ENCODE measurements at regions not wholly inside any gene's neighbourhood (a gene's known extent, or its start where the extent isn't known, plus 50 kb on each side); places are given as distances from the start of the nearest gene placed in this dataset.

GRCh38 chr22:49276567-49276966, 551.1 kb downstream of the BRD1 start:
- H3K27ac ChIP-seq (ENCODE audit: low read length), result no peak overlapping the region
- H3K4me1 ChIP-seq (ENCODE audit: low read length), result no peaks in the 10 kb centered on the region
- no peaks in the 10 kb centered on the region for H3F3A ChIP-seq (ENCODE audit: insufficient read depth, low read length)
- H4K20me1 ChIP-seq (ENCODE audit: insufficient read depth, low read length), result no peaks in the 10 kb centered on the region
- no peak overlapping the region for H3K4me2 ChIP-seq (ENCODE audit: low read depth, low read length)
- no peak for TF ChIP-seq CTCF (IDR thresholded peaks at IDR 0.05; ENCODE audit: low read length)
- TF ChIP-seq EZH2phosphoT487 (IDR thresholded peaks at IDR 0.05; ENCODE audit: low read length), result no peak
- TF ChIP-seq EZH2 (optimal IDR thresholded peaks at IDR 0.05; ENCODE audit: low read depth, low read length), result no peak
- H3K4me3 ChIP-seq (ENCODE audit: low read length), result no peak overlapping the region
- H3K79me2 ChIP-seq (ENCODE audit: low read length), result no peaks in the 10 kb centered on the region
- H3K27me3 ChIP-seq (replicated peaks; ENCODE audit: insufficient read depth, low read length), result peaks cover 90% of the 10 kb centered on the region
- H3K9me3 ChIP-seq (replicated peaks; ENCODE audit: insufficient read depth, low read length), result no peaks in the 10 kb centered on the region
- no peak overlapping the region for H2AFZ ChIP-seq (ENCODE audit: low read length)
- H3K9ac ChIP-seq (ENCODE audit: low read length), result no peak overlapping the region
- H3K36me3 ChIP-seq (replicated peaks; ENCODE audit: insufficient read depth, low read length), result no peaks in the 10 kb centered on the region
- DNase-seq, result no peak
- H3K9me2 ChIP-seq (replicated peaks; ENCODE audit: insufficient read depth, low read length), result no peaks in the 10 kb centered on the region

GRCh38 chr22:49274754-49275380, 552.8 kb downstream of the BRD1 start:
- no peaks in the 10 kb centered on the region for H4K20me1 ChIP-seq (ENCODE audit: insufficient read depth, low read length)
- H3K79me2 ChIP-seq (ENCODE audit: low read length), result no peaks in the 10 kb centered on the region
- DNase-seq, result no peak
- peaks cover 73% of the 10 kb centered on the region for H3K27me3 ChIP-seq (replicated peaks; ENCODE audit: insufficient read depth, low read length)
- TF ChIP-seq EZH2 (optimal IDR thresholded peaks at IDR 0.05; ENCODE audit: low read depth, low read length) (no peak), EZH2phosphoT487 (IDR thresholded peaks at IDR 0.05; ENCODE audit: low read length) (no peak), CTCF (IDR thresholded peaks at IDR 0.05; ENCODE audit: low read length) (no peak)
- no peak overlapping the region for H3K9ac ChIP-seq (ENCODE audit: low read length)
- H2AFZ ChIP-seq (ENCODE audit: low read length), result no peak overlapping the region
- H3K9me3 ChIP-seq (replicated peaks; ENCODE audit: insufficient read depth, low read length), result no peaks in the 10 kb centered on the region
- no peaks in the 10 kb centered on the region for H3K4me1 ChIP-seq (ENCODE audit: low read length)
- no peaks in the 10 kb centered on the region for H3K9me2 ChIP-seq (replicated peaks; ENCODE audit: insufficient read depth, low read length)
- no peak overlapping the region for H3K27ac ChIP-seq (ENCODE audit: low read length)
- no peak overlapping the region for H3K4me2 ChIP-seq (ENCODE audit: low read depth, low read length)
- no peak overlapping the region for H3K4me3 ChIP-seq (ENCODE audit: low read length)
- no peaks in the 10 kb centered on the region for H3K36me3 ChIP-seq (replicated peaks; ENCODE audit: insufficient read depth, low read length)
- no peaks in the 10 kb centered on the region for H3F3A ChIP-seq (ENCODE audit: insufficient read depth, low read length)

- no peaks in the 10 kb centered on the region for H3F3A ChIP-seq (ENCODE audit: insufficient read depth, low read length)
- no peak overlapping the region for H3K4me2 ChIP-seq (ENCODE audit: low read depth, low read length)
- no peak overlapping the region for H3K9ac ChIP-seq (ENCODE audit: low read length)
- H3K9me3 ChIP-seq (replicated peaks; ENCODE audit: insufficient read depth, low read length), result no peaks in the 10 kb centered on the region
- no peaks in the 10 kb centered on the region for H3K9me2 ChIP-seq (replicated peaks; ENCODE audit: insufficient read depth, low read length)
- DNase-seq, result no peak
- no peaks in the 10 kb centered on the region for H3K79me2 ChIP-seq (ENCODE audit: low read length)
- H2AFZ ChIP-seq (ENCODE audit: low read length), result no peak overlapping the region
- H3K36me3 ChIP-seq (replicated peaks; ENCODE audit: insufficient read depth, low read length), result no peaks in the 10 kb centered on the region
- no peaks in the 10 kb centered on the region for H4K20me1 ChIP-seq (ENCODE audit: insufficient read depth, low read length)
- no peaks in the 10 kb centered on the region for H3K4me1 ChIP-seq (ENCODE audit: low read length)
- no peak for TF ChIP-seq CTCF (IDR thresholded peaks at IDR 0.05; ENCODE audit: low read length)
- TF ChIP-seq EZH2phosphoT487 (IDR thresholded peaks at IDR 0.05; ENCODE audit: low read length), result no peak
- TF ChIP-seq EZH2 (optimal IDR thresholded peaks at IDR 0.05; ENCODE audit: low read depth, low read length), result no peak
- no peak overlapping the region for H3K27ac ChIP-seq (ENCODE audit: low read length)
- peaks cover 54% of the 10 kb centered on the region for H3K27me3 ChIP-seq (replicated peaks; ENCODE audit: insufficient read depth, low read length)
- no peak overlapping the region for H3K4me3 ChIP-seq (ENCODE audit: low read length)
These were observed 555.0 kb downstream of the BRD1 start for GRCh38 chr22:49272546-49273125.

All from MM.1S (cell line).